K562 (cell line): ENCODE measurements at regions not wholly inside any gene's neighbourhood (a gene's known extent, or its start where the extent isn't known, plus 50 kb on each side); places are given as distances from the start of the nearest gene placed in this dataset.
A peak's percentile ranks its signal among the peaks of the same experiment; 100 is the strongest.

Experiments used
- C11orf30 ChIP-seq: fragments of 450-650 bp; IDR thresholded peaks from 2 replicates; pipeline ENCODE4 v1.6.1; 2016; ENCODE audit warnings: low read depth, mild to moderate bottlenecking
- FOSL1 ChIP-seq: fragments of 200-800 bp; sonication (Bioruptor generic); conservative IDR thresholded peaks from 2 replicates; pipeline ENCODE4 v1.6.1; 2016; ENCODE audit warnings: missing genetic modification characterization, missing compliant biosample characterization
- HDAC1 ChIP-seq, 2 experiments: fragments of 450-650 bp; IDR thresholded peaks; 2 replicates each; pipeline ENCODE4 v1.6.1; 2016 to 2017; ENCODE audit warnings: inconsistent platforms in 1 of 2, mild to moderate bottlenecking in 1 of 2, moderate library complexity in 1 of 2
- HDAC6 ChIP-seq: IDR thresholded peaks from 2 replicates; pipeline ENCODE4 v1.6.1; 2012; ENCODE audit warnings: low read depth, mild to moderate bottlenecking, control low read depth, inconsistent platforms, low read length, moderate library complexity
- HDAC8 ChIP-seq: fragments of 450-650 bp; IDR thresholded peaks from 2 replicates; pipeline ENCODE4 v1.6.1; 2016; ENCODE audit warnings: mild to moderate bottlenecking, missing genetic modification characterization, moderate library complexity, missing compliant biosample characterization
- MIER1 ChIP-seq: fragments of 450-650 bp; IDR thresholded peaks from 2 replicates; pipeline ENCODE4 v1.6.1; 2016; ENCODE audit warnings: antibody characterized with exemption, mild to moderate bottlenecking, low read depth
- MTA1 ChIP-seq: fragments of 450-650 bp; IDR thresholded peaks from 2 replicates; pipeline ENCODE4 v1.6.1; 2017; ENCODE audit warnings: borderline replicate concordance
- NFYB ChIP-seq: IDR thresholded peaks from 2 replicates; pipeline ENCODE4 v1.6.1; 2011; ENCODE audit warnings: mild to moderate bottlenecking, moderate library complexity; ENCODE audit not compliant: insufficient read length; ENCODE audit errors: extremely low read depth
- PATZ1 ChIP-seq: fragments of 250-450 bp; sonication (Bioruptor Pico); IDR thresholded peaks from 2 replicates; pipeline ENCODE4 v1.5.0; 2020; ENCODE audit warnings: mild to moderate bottlenecking, borderline replicate concordance
- PTBP1 ChIP-seq: fragments of 200-400 bp; formaldehyde crosslinking; IDR thresholded peaks from 2 replicates; pipeline ENCODE4 v1.6.1; 2017; ENCODE audit warnings: low read depth, low read length
- RAD51 ChIP-seq: fragments of 450-650 bp; IDR thresholded peaks from 2 replicates; pipeline ENCODE4 v1.7.1; 2016; ENCODE audit warnings: low read depth, mild to moderate bottlenecking, borderline replicate concordance
- RBM14 ChIP-seq: fragments of 200-400 bp; formaldehyde crosslinking; IDR thresholded peaks from 2 replicates; pipeline ENCODE4 v1.6.1; 2018; ENCODE audit warnings: low read depth, mild to moderate bottlenecking, low read length, moderate library complexity, borderline replicate concordance; ENCODE audit not compliant: insufficient read depth
- SMARCE1 ChIP-seq: fragments of 450-650 bp; IDR thresholded peaks from 2 replicates; pipeline ENCODE4 v1.7.1; 2016; ENCODE audit warnings: mild to moderate bottlenecking
- SMC3 ChIP-seq: conservative IDR thresholded peaks from 2 replicates; pipeline ENCODE4 v1.6.1; 2011; ENCODE audit warnings: low read depth, low read length, improper control_type of control experiment; ENCODE audit not compliant: insufficient read depth
- SP1 ChIP-seq: sonication (generic); formaldehyde crosslinking; IDR thresholded peaks from 2 replicates; pipeline ENCODE4 v1.8.1; 2022; ENCODE audit warnings: mild to moderate bottlenecking, missing genetic modification reagents
- SRSF7 ChIP-seq: fragments of 200-400 bp; formaldehyde crosslinking; optimal IDR thresholded peaks from 2 replicates; pipeline ENCODE3; 2017; ENCODE audit warnings: mild to moderate bottlenecking, low read depth, low read length
- TEAD4 ChIP-seq, 2 experiments: sonication (generic) in 1 of 2; formaldehyde crosslinking in 1 of 2; IDR thresholded peaks; 2 replicates each; pipeline versions ENCODE4 v1.6.1 to v1.8.0; 2012 to 2022; ENCODE audit warnings: borderline replicate concordance in 1 of 2, inconsistent platforms in 1 of 2, low read length in 1 of 2, mild to moderate bottlenecking in 1 of 2, missing genetic modification reagents in 1 of 2
- USF1 ChIP-seq: sonication (generic); formaldehyde crosslinking; IDR thresholded peaks from 2 replicates; pipeline ENCODE4 v1.9.0; 2022; ENCODE audit warnings: mild to moderate bottlenecking, missing genetic modification reagents
- VEZF1 ChIP-seq: fragments of 200-800 bp; sonication (Bioruptor generic); IDR thresholded peaks from 2 replicates; pipeline ENCODE4 v1.6.1; 2017; ENCODE audit warnings: missing genetic modification characterization, missing compliant biosample characterization
- ZFP36 ChIP-seq: fragments of 150-350 bp; IDR thresholded peaks from 2 replicates; pipeline ENCODE4 v1.6.1; 2018; ENCODE audit warnings: low read length, low read depth; ENCODE audit not compliant: partially characterized antibody
- ZKSCAN1 ChIP-seq: fragments of 150-350 bp; IDR thresholded peaks from 2 replicates; pipeline ENCODE4 v1.6.1; 2016; ENCODE audit warnings: low read depth, low read length
- ZNF75A ChIP-seq: fragments of 450-650 bp; formaldehyde crosslinking; IDR thresholded peaks from 2 replicates; pipeline ENCODE4 v1.4.0; 2020; ENCODE audit warnings: mild to moderate bottlenecking
- TF ChIP-seq, protein P1 (sequence below): fragments of 450-650 bp; formaldehyde crosslinking; IDR thresholded peaks from 2 replicates; pipeline ENCODE4 v1.4.0; 2022; ENCODE audit warnings: missing genetic modification characterization

- TF ChIP-seq SMARCE1 (peak; percentile 44; the same call in 1 of the 2 replicates), ZFP36 (no peak), RBM14 (no peak), HDAC8 (tag) (no peak), C11orf30 (peak; percentile 34; the same call in 1 of the 2 replicates), SRSF7 (no peak), HDAC1 (IDR thresholded peaks at IDR 0.05) (no peak), RAD51 (no peak), ZKSCAN1 (no peak), NFYB (no peak), HDAC6 (no peak), ZNF75A (no peak), SP1 (no peak), USF1 (CRISPR knock-in tag) (no peak), PTBP1 (no peak), FOSL1 (tag) (0 out of 2 replicates have a peak, but pooled peaks have one; percentile 17), SMC3 (no peak), PATZ1 (CRISPR knock-in tag) (no peak), MTA1 (no peak), VEZF1 (CRISPR knock-in tag) (no peak), MIER1 (no peak), TEAD4 (IDR thresholded peaks at IDR 0.05; ENCODE audit: low read length) (peak; percentile 74), TEAD4 (CRISPR knock-in tag; IDR thresholded peaks at IDR 0.05; ENCODE audit: borderline replicate concordance) (no peak)
- TF ChIP-seq, protein P1, sequence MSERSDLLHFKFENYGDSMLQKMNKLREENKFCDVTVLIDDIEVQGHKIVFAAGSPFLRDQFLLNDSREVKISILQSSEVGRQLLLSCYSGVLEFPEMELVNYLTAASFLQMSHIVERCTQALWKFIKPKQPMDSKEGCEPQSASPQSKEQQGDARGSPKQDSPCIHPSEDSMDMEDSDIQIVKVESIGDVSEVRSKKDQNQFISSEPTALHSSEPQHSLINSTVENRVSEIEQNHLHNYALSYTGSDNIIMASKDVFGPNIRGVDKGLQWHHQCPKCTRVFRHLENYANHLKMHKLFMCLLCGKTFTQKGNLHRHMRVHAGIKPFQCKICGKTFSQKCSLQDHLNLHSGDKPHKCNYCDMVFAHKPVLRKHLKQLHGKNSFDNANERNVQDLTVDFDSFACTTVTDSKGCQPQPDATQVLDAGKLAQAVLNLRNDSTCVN (CRISPR knock-in tag) = no peak
Measured at GRCh38 chr21:23809573-23809972, 1797.7 kb downstream of the MRPL39 start (continued).
